ENCODE measurements at regions not wholly inside any gene's neighbourhood (a gene's known extent, or its start where the extent isn't known, plus 50 kb on each side); places are given as distances from the start of the nearest gene placed in this dataset.
"Not testable (repeated sequence)": the region's sequence is repeated elsewhere in the genome, so short reads cannot be mapped to it uniquely, and the experiment has no call there.

DNA sequence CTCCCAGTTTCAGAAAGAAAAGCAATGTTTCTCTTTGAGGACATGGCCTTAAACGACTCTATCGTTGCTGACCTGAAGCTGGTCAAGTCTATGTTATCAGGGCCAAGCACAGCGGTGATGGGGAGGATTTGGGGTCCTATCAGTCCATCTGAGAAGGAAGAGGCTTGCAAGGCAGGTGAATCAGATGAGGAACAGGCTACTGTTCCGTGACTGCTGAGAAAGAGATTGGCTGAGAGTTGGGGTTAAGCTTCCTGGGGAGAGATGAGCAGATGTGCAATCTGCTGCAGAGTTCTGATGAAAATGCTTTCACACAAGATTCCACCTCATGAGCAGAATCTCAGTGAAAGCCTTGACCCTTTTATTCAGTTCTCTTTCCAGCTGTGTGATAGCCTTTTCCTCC is 168.3 kb upstream of the STMND1 start:
- no peaks in the 10 kb centered on the region for H3K9me3 ChIP-seq
- no peaks in the 10 kb centered on the region for H3K27me3 ChIP-seq
- no peak overlapping the region for H3K27ac ChIP-seq
- TF ChIP-seq POLR2A (IDR thresholded peaks at IDR 0.05) (no peak), CTCF (IDR thresholded peaks at IDR 0.05) (no peak)
- no peak for DNase-seq
- 75 to 80% methylated on average over 4 of the region's 4 CpGs for WGBS, 2 donors
- no peaks in the 10 kb centered on the region for H3K36me3 ChIP-seq (ENCODE audit: low read depth, missing control alignments)
- H3K4me3 ChIP-seq = no peak overlapping the region
- no peaks in the 10 kb centered on the region for H3K4me1 ChIP-seq
- intact Hi-C loops (cut with DNase I; ENCODE audit: low total_unique reads) = no loop called here

DNA sequence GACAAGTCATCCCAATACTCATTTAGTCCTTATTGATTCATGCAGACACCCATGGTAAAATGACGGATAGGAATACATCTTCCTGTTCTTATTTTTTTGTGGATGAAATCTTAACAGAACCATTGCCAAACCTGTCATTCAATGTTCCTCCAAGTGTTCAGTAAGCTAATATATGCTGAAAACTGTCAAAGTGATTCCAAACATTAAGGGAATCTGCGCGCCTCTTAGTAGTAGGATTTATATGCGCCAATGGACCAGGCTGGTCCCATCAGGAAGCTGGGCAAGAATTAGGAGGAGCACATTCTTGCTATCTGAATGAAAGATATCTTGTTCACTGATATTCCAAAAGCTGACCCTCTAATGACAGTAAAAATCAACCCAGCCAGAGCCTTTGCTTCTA is 168.9 kb upstream of the STMND1 start:
- Histone ChIP-seq H3K9me3 (no peaks in the 10 kb centered on the region), H3K36me3 (ENCODE audit: low read depth, missing control alignments) (no peaks in the 10 kb centered on the region), H3K27ac (no peak overlapping the region), H3K4me1 (no peaks in the 10 kb centered on the region), H3K4me3 (no peak overlapping the region), H3K27me3 (no peaks in the 10 kb centered on the region)
- intact Hi-C loops (cut with DNase I; ENCODE audit: low total_unique reads) = no loop called here
- TF ChIP-seq CTCF (IDR thresholded peaks at IDR 0.05) (no peak), POLR2A (IDR thresholded peaks at IDR 0.05) (no peak)
- DNase-seq = no peak
- WGBS, 2 donors = 92 to 96% methylated on average over 4 of the region's 4 CpGs

DNA sequence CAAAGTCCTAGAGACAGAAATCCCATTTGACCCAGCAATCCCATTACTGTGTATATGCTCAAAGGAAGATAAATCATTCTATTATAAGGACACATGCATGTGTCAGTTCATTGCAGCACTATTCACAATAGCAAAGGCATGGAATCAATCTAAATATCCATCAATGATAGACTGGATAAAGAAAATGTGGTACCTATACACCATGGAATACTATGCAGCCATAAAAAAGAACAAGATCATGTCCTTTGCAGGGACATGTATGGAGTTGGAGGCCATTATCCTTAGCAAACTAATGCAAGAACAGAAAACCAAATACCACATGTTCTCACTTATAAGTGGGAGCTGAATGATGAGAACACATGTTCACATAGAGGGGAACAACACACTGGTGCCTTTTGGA is 169.8 kb upstream of the ATXN1 start:
- H3K4me3 ChIP-seq; H3K4me1 ChIP-seq; H3K27ac ChIP-seq; H3K9me3 ChIP-seq; DNase-seq; H3K27me3 ChIP-seq; intact Hi-C loops (cut with DNase I; ENCODE audit: low total_unique reads); H3K36me3 ChIP-seq (ENCODE audit: low read depth, missing control alignments): not testable (repeated sequence)

- Histone ChIP-seq H3K4me1 (no peaks in the 10 kb centered on the region), H3K9me3 (no peaks in the 10 kb centered on the region), H3K4me3 (no peak overlapping the region), H3K36me3 (ENCODE audit: low read depth, missing control alignments) (no peaks in the 10 kb centered on the region), H3K27me3 (no peaks in the 10 kb centered on the region), H3K27ac (no peak overlapping the region)
- TF ChIP-seq CTCF (IDR thresholded peaks at IDR 0.05) (no peak), POLR2A (IDR thresholded peaks at IDR 0.05) (no peak)
- DNase-seq = no peak
- 95 to 100% methylated on average over 1 of the region's 1 CpG for WGBS, 2 donors
- intact Hi-C loops (cut with DNase I; ENCODE audit: low total_unique reads) = no loop called here
These were observed 169.2 kb upstream of the ATXN1 start for GRCh38 chr6:16930432-16930831.

GRCh38 chr6:16929809-16930208 is 168.5 kb upstream of the ATXN1 start:
- no peak overlapping the region for H3K27ac ChIP-seq
- H3K4me1 ChIP-seq = no peaks in the 10 kb centered on the region
- H3K4me3 ChIP-seq = no peak overlapping the region
- intact Hi-C loops (cut with DNase I; ENCODE audit: low total_unique reads) = no loop called here
- no peak for DNase-seq
- H3K9me3 ChIP-seq = no peaks in the 10 kb centered on the region
- no peaks in the 10 kb centered on the region for H3K36me3 ChIP-seq (ENCODE audit: low read depth, missing control alignments)
- TF ChIP-seq POLR2A (IDR thresholded peaks at IDR 0.05) (no peak), CTCF (IDR thresholded peaks at IDR 0.05) (no peak)
- H3K27me3 ChIP-seq = no peaks in the 10 kb centered on the region

Measured in testis (tissue), 2 donors.